GM19467 (cell line): ENCODE measurements at regions not wholly inside any gene's neighbourhood (a gene's known extent, or its start where the extent isn't known, plus 50 kb on each side); places are given as distances from the start of the nearest gene placed in this dataset.
"Not testable (repeated sequence)": the region's sequence is repeated elsewhere in the genome, so short reads cannot be mapped to it uniquely, and the experiment has no call there.

Experiments
- ATAC-seq: cut with Tn5 transposase; IDR thresholded peaks from one replicate; pipeline ENCODE4 v1.9.1; 2021; ENCODE audit warnings: mild to moderate bottlenecking, moderate library complexity; ENCODE audit not compliant: unreplicated experiment

DNA sequence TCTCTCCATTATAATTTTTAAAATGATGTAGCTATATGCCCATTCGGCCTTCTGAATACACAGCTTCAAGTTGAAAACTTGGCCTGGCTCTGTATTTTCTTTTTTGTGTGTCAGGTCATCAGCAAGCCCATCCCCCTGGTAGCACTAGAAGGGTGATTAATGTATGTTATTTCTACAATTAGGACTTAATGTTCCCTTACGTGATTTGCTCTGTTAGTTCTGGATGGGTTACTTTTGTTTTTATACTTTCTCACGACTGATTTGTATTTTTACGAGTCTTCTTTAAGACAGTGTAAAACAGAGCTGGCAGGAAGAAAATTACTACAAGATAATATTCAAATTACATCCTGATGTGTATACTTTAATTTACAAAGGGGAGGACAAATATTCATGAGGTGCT, 88.4 kb upstream of the RGPD4 start:
- ATAC-seq, result no peak

DNA sequence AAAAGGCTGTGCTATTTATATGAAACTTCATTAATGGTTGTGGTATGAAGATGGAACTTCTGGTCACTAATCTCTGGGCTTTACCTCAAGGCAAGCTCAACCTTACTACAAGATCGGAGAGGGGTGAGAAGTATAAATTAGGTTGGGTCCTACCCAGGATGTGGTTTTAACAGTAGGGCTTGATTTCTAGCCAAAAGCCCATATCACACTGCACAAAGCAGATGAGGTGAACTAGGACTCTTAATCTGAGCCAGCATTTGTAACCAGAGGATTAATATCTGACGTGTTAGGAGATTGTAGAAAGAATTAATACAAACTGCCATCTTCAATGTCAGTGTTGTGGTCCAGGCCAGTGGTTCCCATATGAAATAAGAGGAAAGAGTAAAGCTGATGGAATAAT, 86.4 kb upstream of the RGPD4 start:
- ATAC-seq, result no peak

DNA sequence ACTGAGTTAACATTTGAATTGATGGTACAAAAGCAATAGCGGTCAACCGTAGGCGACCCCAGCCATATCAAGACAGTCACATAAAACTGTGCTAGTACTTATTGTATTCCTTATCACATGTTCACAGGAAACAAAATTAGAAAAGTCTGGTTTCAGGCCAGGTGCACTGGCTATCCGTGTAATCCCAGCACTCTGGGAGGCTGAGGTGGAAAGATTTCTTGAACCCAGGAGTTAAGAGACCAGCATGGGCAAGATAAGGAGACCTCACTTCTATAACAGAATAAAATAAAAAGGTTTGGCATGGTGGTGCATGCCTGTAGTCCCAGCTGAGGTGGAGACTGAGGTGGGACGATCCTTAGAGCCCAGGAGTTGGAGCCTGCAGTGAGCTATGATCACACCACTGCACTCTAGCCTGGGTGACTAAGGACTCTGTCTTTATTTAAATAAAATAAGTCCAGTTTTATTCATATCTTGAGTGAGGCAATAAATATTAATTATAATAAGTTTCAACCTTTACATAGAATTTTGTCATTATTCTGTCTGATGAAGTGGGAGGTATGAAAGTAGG, 84.1 kb upstream of the RGPD4 start:
- no peak for ATAC-seq

DNA sequence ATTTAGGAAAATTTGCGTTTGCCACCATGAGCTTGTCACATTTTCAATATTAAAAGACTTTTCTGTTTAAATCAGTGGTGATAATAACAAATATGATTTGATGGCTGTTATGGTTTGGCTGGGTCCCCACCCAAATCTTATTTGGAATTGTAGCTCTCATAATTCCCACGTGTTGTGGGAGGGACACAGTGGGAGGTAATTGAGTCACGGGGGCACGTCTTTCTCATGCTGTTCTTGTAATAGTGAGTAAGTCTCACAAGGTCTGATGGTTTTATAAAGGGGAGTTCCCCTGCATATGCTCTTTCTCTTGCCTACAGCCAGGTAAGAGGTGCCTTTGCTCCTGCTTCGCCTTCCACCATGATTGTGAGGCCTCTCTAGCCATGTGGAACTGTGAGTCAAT, 83.4 kb upstream of the RGPD4 start:
- ATAC-seq, result no peak

DNA sequence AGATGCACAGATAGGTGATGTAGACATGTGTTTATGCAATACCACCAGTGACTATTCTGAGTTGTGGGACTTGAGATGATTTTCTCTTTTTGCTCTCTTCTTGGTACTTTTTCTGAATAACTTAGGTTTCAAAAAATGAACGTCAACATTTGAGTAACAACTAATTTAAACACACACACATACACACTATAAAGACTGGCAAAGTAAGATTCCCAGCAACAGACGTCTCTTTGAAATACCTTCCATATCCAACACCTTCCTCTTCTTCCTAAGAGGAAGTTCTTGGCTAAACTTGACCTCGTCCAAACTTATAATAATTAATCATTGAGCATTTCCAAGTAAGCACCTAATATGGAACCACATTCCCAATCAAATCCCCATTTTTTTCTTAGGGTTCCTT, 81.6 kb upstream of the RGPD4 start:
- no peak for ATAC-seq

DNA sequence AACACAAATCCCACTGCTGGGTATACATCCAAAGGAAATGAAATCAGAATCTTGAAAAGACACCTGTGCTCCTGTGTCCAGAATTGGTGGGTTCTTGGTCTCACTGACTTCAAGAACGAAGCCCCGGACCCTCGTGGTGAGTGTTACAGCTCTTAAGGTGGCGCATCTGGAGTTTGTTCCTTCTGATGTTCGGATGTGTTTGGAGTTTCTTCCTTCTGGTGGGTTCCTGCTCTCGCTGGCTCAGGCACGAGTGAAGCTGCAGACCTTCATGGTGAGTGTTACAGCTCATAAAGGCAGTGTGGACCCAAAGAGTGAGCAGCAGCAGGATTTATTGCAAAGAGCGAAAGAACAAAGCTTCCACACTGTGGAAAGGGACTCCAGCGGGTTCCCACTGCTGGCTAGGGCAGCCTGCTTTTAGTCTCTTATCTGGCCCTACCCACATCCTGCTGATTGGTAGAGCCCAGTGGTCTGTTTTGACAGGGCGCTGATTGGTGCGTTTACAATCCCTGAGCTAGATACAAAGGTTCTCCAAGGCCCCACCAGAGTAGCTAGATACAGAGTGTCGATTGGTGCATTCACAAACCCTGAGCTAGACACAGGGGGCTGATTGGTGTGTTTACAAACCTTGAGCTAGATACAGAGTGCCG, 80.0 kb upstream of the RGPD4 start:
- ATAC-seq, result not testable (repeated sequence)

DNA sequence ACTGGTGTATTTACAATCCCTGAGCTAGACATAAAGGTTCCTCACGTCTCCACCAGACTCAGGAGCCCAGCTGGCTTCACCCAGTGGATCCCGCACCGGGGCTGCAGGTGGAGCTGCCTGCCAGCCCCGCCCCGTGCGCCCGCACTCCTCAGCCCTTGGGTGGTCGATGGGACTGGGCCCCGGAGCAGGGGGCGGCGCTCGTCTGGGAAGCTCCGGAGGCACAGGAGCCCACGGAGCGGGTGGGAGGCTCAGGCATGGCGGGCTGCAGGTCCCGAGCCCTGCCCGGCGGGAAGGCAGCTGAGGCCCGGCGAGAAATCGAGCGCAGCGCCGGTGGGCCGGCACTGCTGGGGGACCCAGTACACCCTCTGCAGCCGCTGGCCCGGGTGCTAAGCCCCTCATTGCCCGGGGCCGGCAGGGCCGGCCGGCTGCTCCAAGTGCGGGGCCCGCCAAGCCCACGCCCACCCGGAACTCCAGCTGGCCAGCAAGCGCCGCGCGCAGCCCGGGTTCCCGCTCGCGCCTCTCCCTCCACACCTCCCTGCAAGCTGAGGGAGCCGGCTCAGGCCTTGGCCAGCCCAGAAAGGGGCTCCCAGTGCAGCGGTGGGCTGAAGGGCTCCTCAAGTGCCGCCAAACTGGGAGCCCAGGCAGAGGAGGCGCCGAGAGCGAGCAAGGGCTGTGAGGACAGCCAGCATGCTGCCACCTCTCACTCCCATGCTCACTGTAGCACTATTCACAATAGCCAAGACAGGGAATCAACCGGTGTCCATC, 79.3 kb upstream of the RGPD4 start:
- not testable (repeated sequence) for ATAC-seq

DNA sequence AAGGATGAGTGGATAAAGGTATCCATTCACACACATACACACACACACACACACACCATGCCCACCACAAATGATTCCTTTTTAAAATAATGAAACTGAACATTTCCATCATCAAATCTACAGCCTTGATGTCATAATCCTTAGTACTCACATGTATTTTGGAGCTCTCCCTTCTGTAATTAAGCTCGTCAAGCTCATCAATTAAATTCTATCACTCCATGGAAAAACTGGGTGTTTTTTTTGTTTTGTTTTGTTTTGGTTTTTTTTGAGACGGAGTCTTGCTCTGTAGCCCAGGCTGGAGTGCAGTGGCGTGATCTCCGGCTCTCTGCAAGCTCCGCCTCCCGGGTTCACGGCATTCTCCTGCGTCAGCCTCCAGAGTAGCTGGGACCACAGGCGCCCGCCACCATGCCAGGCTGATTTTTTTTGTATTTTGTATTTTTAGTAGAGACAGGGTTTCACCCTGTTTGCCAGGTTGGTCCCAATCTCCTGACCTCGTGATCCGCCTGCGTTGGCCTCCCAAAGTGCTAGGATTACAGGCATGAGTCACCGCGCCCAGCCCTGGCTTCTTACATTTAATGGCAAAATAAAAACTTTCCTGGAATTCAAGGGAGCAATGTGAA, 78.6 kb upstream of the RGPD4 start:
- no peak for ATAC-seq

DNA sequence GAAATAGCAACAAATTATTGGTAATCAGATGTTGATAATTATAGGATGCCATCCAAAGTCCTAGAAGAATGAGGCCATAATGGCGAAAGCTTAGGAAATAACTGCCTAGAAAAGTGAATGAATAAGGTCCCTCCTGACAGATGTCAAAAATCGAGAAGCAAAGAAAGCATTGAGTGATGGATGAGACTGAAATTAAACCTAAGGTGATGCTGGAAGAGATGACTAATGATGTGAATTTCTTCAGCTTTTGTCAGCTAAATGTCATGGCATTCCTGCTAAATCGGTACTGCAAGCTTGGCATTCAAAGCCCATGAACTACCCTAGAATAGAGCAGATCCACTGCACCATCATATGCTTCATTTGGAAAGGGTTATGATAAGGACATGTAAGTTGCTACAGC, 74.8 kb upstream of the RGPD4 start:
- no peak for ATAC-seq

DNA sequence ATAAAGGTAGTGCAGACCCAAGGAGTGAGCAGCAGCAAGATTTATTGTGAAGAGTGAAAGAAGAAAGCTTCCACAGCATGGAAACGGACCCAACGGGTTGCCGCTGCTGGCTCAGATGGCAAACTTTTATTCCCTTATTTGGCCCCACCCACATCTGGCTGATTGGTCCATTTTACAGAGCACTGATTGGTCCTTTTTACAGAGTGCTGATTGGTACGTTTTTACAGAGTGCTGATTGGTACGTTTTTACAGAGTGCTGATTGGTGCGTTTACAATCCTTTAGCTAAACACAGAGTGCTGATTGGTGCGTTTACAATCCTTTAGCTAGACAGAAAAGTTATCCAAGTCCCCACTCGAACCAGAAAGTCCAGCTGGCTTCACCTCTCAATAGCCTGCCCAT, 72.9 kb upstream of the RGPD4 start:
- ATAC-seq, result not testable (repeated sequence)

DNA sequence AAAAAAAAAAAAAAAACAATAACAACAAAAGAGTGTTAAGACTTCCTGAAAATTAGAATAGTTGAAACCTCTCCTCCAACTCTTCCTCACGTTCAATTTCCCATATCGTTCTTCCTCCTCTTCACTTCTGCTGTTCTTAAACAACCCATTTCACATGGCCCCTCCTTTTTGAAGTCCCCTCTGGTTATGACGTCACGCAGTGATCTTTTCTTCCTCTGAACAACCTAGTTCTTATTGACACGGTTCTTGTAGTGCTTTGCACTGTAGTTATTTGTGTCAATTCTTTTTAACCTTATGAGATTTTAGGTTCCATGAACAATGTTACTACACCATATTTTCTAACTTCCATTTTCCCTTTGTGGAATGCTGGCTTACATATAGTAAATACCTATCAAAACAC, 69.5 kb upstream of the RGPD4 start:
- no peak for ATAC-seq

DNA sequence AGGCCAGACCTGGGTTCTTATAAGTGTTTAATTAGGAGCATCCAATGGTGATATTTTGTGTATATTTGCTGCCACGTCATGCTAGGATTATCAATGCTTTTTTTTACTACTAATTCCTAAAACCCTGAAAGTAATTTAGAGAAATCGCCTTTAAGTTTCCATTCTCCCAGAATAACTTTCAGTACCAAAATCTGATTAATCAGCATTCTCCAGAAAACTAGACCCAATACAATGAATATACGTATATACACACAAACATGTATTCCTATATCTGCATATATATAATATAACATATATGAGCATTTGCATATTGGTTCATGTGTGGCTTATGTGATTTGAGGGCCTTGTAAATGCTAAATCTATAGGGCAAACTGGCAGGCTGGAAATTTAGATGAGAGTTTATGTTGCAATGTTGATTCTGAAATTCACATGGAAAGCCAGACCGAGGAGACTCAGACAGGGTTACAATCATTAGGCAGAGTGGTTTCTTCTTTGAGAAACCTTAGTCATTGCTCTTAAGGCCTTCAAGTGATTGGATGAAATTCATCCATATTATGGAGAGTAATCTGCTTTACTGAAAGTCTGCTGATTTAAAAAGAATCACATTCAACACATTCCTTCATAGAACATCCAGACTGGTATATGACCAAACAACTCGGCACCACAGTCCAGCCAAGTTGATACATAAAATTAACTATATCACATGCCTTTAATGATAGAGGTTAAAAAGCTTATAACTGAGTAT, 65.9 kb upstream of the RGPD4 start:
- ATAC-seq, result no peak

DNA sequence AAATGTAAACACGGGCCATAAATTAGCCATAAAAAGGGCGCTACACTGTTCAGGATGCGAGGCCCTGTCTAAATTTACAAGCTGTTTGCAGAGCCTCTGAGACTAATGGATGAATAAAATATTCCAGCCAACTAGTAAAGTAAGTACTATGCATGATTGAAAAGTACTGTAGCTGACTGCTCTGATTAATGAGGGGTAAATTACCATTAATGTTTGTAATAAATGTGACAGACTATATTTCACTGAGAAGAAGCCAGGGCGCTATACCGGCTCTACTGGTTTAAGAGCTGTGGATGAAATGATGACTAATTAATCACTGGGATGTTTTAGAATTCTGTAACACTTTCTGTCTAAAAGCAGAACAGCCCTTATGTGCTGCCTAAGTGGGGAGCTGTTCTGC, 54.3 kb upstream of the RGPD4 start:
- no peak for ATAC-seq

DNA sequence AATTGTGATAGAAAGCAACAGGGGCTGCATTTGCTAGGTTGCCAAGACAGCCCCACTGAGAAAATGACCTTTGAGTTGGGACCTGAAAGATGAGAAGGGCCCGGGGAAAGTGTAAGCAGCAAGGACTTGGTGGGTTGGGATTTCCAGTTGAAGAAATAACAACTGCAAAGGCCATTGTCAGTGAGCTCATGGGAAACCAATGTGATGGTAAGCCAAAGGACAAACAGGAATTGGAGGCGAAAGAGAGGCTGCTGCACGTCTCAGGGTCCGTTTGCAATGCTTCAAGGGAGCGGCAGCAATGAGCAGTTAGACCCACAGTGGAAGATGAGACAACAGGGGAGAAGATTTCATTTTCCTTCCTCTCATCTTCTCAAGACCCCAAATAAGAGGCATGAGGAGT, 51.5 kb upstream of the RGPD4 start:
- no peak for ATAC-seq

DNA sequence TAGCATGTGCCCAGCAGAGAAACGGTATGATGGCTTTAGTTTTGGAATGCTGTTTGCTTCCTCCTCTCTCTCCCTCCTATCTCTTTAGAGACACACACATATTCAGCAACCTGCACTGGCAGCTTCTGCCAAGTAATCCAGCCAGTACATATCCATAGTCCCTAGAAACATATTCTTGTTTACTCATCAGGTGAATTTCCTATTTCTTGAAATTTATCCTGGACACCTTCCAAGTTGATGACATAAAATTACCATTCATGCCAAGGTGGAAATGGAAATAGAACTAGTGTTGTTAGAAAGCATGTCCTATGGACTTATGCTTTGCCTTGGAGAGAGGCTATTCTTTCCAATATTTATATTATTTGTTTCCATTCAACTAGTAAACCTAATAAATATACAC, 50.9 kb upstream of the RGPD4 start:
- no peak for ATAC-seq

DNA sequence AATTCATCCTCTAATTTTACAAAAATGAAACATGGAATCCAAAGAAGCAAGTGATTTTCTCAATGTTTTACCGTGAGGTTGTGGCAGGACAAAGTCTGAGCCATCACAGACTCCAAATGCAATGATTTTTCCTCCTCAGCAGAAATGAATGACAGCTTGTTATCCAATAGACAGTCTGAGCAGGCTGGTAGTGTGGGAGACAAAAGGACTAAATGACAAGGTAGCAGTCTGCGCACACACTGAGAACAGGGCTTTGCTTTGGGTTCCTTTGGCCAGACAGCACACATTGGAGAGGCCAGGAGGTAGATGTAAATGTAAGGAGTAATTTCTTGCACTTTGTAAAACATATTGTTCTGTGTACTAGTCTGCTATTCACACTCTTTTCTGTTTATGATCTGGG, 50.3 kb upstream of the RGPD4 start:
- no peak for ATAC-seq
